ENCODE measurements at regions not wholly inside any gene's neighbourhood (a gene's known extent, or its start where the extent isn't known, plus 50 kb on each side); places are given as distances from the start of the nearest gene placed in this dataset.

DNA sequence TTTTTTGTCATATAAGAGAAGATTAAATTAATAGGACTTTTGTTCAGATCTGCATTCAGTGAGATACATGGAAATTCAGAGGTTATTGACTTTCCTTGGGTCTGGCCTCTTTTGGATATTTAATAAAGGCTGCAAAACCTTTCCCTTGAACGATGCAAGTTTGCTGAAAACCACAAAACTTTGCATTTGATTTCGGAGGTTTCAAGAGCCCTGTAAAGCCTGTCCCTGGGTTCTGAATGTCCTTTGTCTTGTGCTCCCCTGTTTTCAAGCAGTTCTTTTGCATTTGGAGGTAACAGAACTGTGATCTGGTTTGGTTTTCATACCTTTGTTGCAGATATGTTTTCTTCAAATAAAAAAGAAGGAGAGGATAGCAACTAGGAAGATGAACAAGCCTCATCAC lies 188.1 kb upstream of the DMRT1 start:
- Histone ChIP-seq H3K4me3 (replicated peaks in 1 of 3; ENCODE audit: insufficient read depth in 1 of 3, low read depth in 2 of 3, low read length in 3 of 3) (no peak overlapping the region), H3K9ac (ENCODE audit: insufficient read depth, low read depth, low read length) (no peak overlapping the region), H3K36me3 (replicated peaks in 1 of 2; ENCODE audit: control insufficient read depth in 1 of 2, insufficient read depth in 2 of 2, low read length in 2 of 2) (no peaks in the 10 kb centered on the region), H4K20me1 (ENCODE audit: insufficient read depth, low read length) (no peaks in the 10 kb centered on the region), H3K9me3 (ENCODE audit: low read length) (no peaks in the 10 kb centered on the region), H3K27me3 (ENCODE audit: control insufficient read depth in 1 of 2, insufficient read depth in 2 of 2, low read length in 2 of 2) (no peaks in the 10 kb centered on the region), H2AFZ (ENCODE audit: low read length) (no peak overlapping the region), H3K27ac (ENCODE audit: extremely low read length, insufficient read depth, low read length) (no peak overlapping the region), H3K4me1 (ENCODE audit: insufficient read depth, low read length) (0 out of 2 replicates have a peak, but pooled peaks cover 6% of the 10 kb centered on the region), H3K79me2 (ENCODE audit: insufficient read depth, low read length) (no peaks in the 10 kb centered on the region), H3K4me2 (ENCODE audit: low read depth, low read length) (no peak overlapping the region)
- FAIRE-seq (no peak), DNase-seq (ENCODE audit: low spot score) (no peak), ATAC-seq (no peak)
- in situ Hi-C loops (cut with HindIII; ENCODE audit: extremely low pct_ligation_motif_present, low pct_unique_long_range_greater_than_20kb) = no loop called here
- TF ChIP-seq ZNF275 (CRISPR knock-in tag; IDR thresholded peaks at IDR 0.05; ENCODE audit: borderline replicate concordance) (no peak), ARID5B (CRISPR knock-in tag; IDR thresholded peaks at IDR 0.05) (no peak), SMAD1 (CRISPR knock-in tag; IDR thresholded peaks at IDR 0.05; ENCODE audit: borderline replicate concordance, low read depth) (no peak), ZNF329 (CRISPR knock-in tag; IDR thresholded peaks at IDR 0.05; ENCODE audit: low read depth) (no peak), NFATC3 (CRISPR knock-in tag; IDR thresholded peaks at IDR 0.05) (no peak), ZNF605 (CRISPR knock-in tag; IDR thresholded peaks at IDR 0.05) (no peak), ZNF777 (CRISPR knock-in tag; IDR thresholded peaks at IDR 0.05) (no peak), ZNF143 (CRISPR knock-in tag; IDR thresholded peaks at IDR 0.05) (no peak), CHD2 (IDR thresholded peaks at IDR 0.05; ENCODE audit: low read depth, low read length) (no peak), SRSF4 (IDR thresholded peaks at IDR 0.05; ENCODE audit: low read depth, low read length, poor library complexity, severe bottlenecking) (no peak), ZNF557 (CRISPR knock-in tag; IDR thresholded peaks at IDR 0.05) (no peak), ZBTB7B (CRISPR knock-in tag; IDR thresholded peaks at IDR 0.05) (no peak), ZNF839 (CRISPR knock-in tag; IDR thresholded peaks at IDR 0.05; ENCODE audit: borderline replicate concordance) (no peak), THYN1 (CRISPR knock-in tag; IDR thresholded peaks at IDR 0.05; ENCODE audit: borderline replicate concordance, low read depth) (no peak), SOX5 (CRISPR knock-in tag; IDR thresholded peaks at IDR 0.05; ENCODE audit: borderline replicate concordance) (no peak)
- TF ChIP-seq, protein P1, sequence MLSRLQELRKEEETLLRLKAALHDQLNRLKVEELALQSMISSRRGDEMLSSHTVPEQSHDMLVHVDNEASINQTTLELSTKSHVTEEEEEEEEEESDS (CRISPR knock-in tag; IDR thresholded peaks at IDR 0.05; ENCODE audit: borderline replicate concordance) = no peak
- TF ChIP-seq, protein P2, sequence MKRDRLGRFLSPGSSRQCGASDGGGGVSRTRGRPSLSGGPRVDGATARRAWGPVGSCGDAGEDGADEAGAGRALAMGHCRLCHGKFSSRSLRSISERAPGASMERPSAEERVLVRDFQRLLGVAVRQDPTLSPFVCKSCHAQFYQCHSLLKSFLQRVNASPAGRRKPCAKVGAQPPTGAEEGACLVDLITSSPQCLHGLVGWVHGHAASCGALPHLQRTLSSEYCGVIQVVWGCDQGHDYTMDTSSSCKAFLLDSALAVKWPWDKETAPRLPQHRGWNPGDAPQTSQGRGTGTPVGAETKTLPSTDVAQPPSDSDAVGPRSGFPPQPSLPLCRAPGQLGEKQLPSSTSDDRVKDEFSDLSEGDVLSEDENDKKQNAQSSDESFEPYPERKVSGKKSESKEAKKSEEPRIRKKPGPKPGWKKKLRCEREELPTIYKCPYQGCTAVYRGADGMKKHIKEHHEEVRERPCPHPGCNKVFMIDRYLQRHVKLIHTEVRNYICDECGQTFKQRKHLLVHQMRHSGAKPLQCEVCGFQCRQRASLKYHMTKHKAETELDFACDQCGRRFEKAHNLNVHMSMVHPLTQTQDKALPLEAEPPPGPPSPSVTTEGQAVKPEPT (CRISPR knock-in tag; IDR thresholded peaks at IDR 0.05; ENCODE audit: low read depth) = no peak
- TF ChIP-seq, protein P3, sequence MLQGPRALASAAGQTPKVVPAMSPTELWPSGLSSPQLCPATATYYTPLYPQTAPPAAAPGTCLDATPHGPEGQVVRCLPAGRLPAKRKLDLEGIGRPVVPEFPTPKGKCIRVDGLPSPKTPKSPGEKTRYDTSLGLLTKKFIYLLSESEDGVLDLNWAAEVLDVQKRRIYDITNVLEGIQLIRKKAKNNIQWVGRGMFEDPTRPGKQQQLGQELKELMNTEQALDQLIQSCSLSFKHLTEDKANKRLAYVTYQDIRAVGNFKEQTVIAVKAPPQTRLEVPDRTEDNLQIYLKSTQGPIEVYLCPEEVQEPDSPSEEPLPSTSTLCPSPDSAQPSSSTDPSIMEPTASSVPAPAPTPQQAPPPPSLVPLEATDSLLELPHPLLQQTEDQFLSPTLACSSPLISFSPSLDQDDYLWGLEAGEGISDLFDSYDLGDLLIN (CRISPR knock-in tag; IDR thresholded peaks at IDR 0.05; ENCODE audit: borderline replicate concordance) = no peak
- ChIA-PET CTCF (ENCODE audit: low intra/inter-chr PET ratio, low total read pairs) (no interaction called here), POLR2A (no interaction called here)
- WGBS (ENCODE audit: low lambda C conversion rate) = 80% methylated on average over 2 of the region's 2 CpGs
- BruUV-seq (replicated peaks) = no TSS peak
- intact Hi-C loops (cut with micrococcal nuclease; ENCODE audit: unreplicated experiment) = no loop called here

All from HepG2 (cell line).